ENCODE measurements at regions not wholly inside any gene's neighbourhood (a gene's known extent, or its start where the extent isn't known, plus 50 kb on each side); places are given as distances from the start of the nearest gene placed in this dataset.

DNA sequence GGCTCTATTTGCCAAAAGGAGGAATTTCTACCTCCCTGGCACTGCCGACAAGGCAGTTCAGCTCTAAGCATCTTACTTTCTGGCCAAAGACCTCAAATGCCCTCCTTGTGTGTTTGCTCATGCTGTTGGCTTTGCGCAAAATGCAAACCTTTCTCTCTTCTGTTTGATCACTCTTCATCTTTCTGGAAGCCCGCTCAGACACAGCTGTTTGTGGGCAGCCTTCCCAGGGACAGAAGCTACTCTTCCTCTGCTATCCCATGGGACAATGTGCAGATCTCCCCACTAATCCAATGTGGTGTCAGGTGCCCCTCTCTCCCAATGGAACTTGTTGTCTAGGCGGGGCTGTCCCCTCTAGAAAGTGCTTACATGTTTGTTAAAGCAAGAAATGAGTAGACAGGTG, 278.7 kb downstream of the CCSER2 start:
- DNase-seq (no peak), ATAC-seq (no peak)
- Histone ChIP-seq H3K27me3 (ENCODE audit: low read depth) (no peaks in the 10 kb centered on the region), H3K4me1 (no peaks in the 10 kb centered on the region), H3K36me3 (no peaks in the 10 kb centered on the region), H3K27ac (no peak overlapping the region), H3K4me3 (no peak overlapping the region), H3K9me3 (no peaks in the 10 kb centered on the region)
- intact Hi-C loops (cut with DNase I), result no loop called here
- TF ChIP-seq, protein P1, sequence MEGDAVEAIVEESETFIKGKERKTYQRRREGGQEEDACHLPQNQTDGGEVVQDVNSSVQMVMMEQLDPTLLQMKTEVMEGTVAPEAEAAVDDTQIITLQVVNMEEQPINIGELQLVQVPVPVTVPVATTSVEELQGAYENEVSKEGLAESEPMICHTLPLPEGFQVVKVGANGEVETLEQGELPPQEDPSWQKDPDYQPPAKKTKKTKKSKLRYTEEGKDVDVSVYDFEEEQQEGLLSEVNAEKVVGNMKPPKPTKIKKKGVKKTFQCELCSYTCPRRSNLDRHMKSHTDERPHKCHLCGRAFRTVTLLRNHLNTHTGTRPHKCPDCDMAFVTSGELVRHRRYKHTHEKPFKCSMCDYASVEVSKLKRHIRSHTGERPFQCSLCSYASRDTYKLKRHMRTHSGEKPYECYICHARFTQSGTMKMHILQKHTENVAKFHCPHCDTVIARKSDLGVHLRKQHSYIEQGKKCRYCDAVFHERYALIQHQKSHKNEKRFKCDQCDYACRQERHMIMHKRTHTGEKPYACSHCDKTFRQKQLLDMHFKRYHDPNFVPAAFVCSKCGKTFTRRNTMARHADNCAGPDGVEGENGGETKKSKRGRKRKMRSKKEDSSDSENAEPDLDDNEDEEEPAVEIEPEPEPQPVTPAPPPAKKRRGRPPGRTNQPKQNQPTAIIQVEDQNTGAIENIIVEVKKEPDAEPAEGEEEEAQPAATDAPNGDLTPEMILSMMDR (IDR thresholded peaks at IDR 0.05), result no peak

DNA sequence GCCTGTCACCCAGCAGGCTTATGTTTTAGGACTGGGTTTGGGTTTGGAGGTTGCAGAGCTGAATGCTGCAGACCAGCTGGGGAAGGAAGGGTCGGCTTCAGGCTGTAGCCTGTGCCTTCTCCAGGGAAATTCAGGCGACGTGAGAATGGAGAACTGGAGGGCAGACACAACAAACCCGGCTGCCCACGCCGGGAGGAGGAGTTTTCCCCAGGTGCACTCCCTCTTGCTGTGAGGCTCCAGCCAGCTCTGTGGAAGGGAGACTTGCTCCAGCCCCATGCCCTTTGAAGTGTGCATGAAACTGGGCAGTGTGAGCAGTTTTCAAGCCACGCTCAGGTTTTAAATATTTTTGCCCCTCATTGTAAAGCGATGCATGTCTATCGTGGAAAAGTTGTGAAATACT, 279.1 kb downstream of the CCSER2 start:
- Histone ChIP-seq H3K4me1 (no peaks in the 10 kb centered on the region), H3K36me3 (no peaks in the 10 kb centered on the region), H3K9me3 (no peaks in the 10 kb centered on the region), H3K4me3 (no peak overlapping the region), H3K27ac (no peak overlapping the region), H3K27me3 (ENCODE audit: low read depth) (no peaks in the 10 kb centered on the region)
- TF ChIP-seq, protein P1 (IDR thresholded peaks at IDR 0.05), result no peak
- intact Hi-C loops (cut with DNase I), result no loop called here
- no peak for ATAC-seq
- DNase-seq, result no peak

DNA sequence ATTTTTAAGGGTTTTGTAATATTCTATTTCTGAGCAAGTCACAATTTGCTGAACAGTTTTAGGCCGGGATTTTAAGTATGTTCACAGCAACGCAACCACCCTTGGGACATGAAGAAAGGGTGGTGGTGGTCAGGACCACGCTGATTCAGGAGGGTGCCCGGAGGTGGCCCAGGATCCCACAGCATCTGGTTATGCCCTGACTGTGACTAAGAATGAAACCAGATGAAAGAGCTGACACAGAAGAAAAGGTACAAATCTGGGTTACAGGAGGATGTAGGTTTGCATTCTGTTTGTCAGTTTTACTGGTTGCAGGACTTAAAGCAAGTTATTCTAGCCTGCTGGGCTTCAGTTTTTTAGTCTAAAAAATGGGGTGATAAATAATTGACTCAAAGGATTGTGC, 279.7 kb downstream of the CCSER2 start:
- TF ChIP-seq, protein P1 (IDR thresholded peaks at IDR 0.05), result no peak
- no peak for ATAC-seq
- H3K4me3 ChIP-seq, result no peak overlapping the region

DNA sequence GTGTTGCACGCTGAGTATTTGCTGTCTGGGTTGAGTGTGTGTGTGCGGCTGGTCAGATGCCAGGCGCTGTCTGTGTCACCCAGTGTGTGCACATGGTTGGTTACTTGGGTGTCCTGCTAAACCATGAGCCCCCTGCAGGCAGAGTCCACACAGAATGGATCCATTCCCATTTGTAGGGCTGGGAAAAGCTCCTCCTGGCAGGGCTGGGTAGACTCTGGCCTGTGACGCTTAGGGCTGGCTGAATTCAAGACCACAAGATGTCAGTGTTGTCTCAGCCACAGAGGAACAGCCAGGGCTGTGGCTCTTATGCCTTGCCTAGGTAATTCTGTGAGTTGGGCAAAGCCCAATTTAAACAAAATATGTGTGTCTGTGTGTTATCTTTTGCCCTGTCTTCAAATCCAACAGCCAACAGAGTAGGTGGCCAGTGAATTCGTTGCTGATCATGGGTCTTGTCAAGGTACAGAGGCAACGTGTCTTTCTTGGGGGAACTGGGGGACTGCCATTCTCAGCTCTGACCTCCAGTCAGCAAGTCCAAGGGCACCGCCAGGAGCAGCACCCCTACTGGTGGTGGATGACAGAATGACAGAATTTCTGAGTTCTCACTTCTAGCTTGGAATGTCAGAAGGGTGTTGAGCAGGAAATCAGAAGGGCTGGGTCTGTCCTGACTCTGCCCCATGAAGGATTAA, 285.1 kb downstream of the CCSER2 start:
- Histone ChIP-seq H3K9me3 (no peaks in the 10 kb centered on the region), H3K4me3 (no peak overlapping the region), H3K4me1 (no peaks in the 10 kb centered on the region), H3K36me3 (no peaks in the 10 kb centered on the region), H3K27me3 (ENCODE audit: low read depth) (no peaks in the 10 kb centered on the region), H3K27ac (no peak overlapping the region)
- peak; percentile 55 for DNase-seq
- intact Hi-C loops (cut with DNase I), result no loop called here
- ATAC-seq, result peak; percentile 92 to 94
- TF ChIP-seq, protein P1 (IDR thresholded peaks at IDR 0.05), result peak; percentile 43

More for the DNA sequence above, 279.7 kb downstream of the CCSER2 start:
- DNase-seq, result no peak
- Histone ChIP-seq H3K4me1 (no peaks in the 10 kb centered on the region), H3K36me3 (no peaks in the 10 kb centered on the region), H3K27me3 (ENCODE audit: low read depth) (no peaks in the 10 kb centered on the region), H3K27ac (no peak overlapping the region), H3K9me3 (no peaks in the 10 kb centered on the region)
- intact Hi-C loops (cut with DNase I), result no loop called here

DNA sequence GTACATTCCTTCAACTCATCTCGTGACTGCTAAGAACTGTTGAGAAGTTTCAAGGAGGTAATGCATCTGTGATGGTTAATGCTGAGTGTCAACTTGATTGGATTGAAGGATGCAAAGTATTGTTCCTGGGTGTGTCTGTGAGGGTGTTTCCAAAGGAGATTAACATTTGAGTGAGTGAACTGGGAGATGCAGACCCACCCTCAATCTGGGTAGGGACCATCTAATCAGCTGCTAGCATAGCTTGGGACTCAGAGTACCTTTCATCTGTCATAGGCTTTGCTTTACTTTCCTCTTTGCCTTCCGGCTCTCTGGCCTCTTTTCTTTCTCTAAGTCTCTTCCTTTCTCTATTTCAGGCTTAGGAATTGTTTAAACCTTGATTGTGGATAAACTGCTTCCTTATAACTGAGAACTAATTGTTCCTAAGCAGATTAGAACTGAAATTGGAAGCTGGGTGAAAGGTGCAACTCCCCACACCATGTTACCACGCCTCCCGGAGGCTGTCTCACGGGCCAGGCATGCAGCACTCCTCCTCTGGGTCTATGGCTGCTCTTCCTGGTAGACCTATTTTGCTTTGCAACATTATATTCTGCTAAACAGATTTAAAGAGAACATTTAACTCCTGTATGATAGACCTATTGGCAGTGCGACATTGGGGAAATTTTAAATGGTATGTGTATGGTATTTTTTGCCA, 298.2 kb downstream of the CCSER2 start:
- Histone ChIP-seq H3K27ac (no peak overlapping the region), H3K9me3 (no peaks in the 10 kb centered on the region), H3K4me3 (no peak overlapping the region), H3K27me3 (ENCODE audit: low read depth) (no peaks in the 10 kb centered on the region), H3K36me3 (no peaks in the 10 kb centered on the region), H3K4me1 (no peaks in the 10 kb centered on the region)
- intact Hi-C loops (cut with DNase I), result no loop called here
- TF ChIP-seq, protein P1 (IDR thresholded peaks at IDR 0.05), result no peak
- ATAC-seq, result no peak
- no peak for DNase-seq

Measured in lower lobe of right lung (tissue), 2 donors.